ENCODE measurements at regions not wholly inside any gene's neighbourhood (a gene's known extent, or its start where the extent isn't known, plus 50 kb on each side); places are given as distances from the start of the nearest gene placed in this dataset.

DNA sequence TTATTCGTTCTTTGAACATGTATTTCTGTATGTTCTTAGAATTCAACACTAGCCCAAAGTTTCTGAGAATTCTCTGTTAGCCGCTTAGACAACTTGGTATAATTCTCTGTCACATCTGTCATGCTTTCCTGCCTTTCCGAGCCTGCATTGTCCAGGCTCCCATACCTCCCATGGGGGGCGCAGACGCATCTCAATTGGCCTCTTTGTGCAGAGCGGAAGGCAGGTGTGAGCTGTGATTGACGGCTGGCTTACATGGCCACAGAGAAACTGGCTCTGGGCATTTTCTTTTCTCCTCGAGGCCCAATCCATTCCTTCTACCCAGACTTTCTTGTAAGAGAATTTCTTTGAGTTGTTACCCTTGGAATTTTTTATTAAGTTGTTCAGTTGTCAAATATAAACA lies 132.7 kb upstream of the SESN3 start:
- Histone ChIP-seq H3K4me3 (ENCODE audit: low read length) (no peak overlapping the region), H3K27me3 (ENCODE audit: control insufficient read depth, insufficient read depth, low read length) (no peaks in the 10 kb centered on the region), H3K4me1 (ENCODE audit: control insufficient read depth, insufficient read depth, low read length) (no peaks in the 10 kb centered on the region), H3K9ac (ENCODE audit: low read length) (no peak overlapping the region), H3K27ac (ENCODE audit: low read depth, low read length) (no peak overlapping the region), H3K36me3 (ENCODE audit: control insufficient read depth, insufficient read depth, low read length) (no peaks in the 10 kb centered on the region)

DNA sequence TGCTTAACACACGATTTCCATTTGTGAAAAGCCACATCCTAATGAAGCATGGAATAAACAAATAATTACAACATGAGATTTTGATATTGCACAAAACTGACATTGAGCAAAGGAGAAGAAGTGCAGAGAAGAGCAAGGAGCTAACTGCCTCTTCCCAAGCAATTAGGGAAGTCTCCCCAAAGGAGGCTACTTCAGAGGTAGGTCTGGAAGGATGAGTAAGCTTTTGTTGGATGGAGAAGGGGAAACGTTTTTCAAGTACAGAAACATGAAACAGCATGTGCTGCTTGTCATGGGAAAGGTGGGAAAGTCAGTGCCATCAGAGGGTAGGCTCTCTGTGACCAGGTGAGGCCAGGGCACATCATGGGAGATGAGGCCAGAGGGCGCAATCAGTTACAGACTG lies 132.2 kb upstream of the SESN3 start:
- H3K4me3 ChIP-seq (ENCODE audit: low read length) = no peak overlapping the region
- no peak overlapping the region for H3K27ac ChIP-seq (ENCODE audit: low read depth, low read length)
- H3K27me3 ChIP-seq (ENCODE audit: control insufficient read depth, insufficient read depth, low read length) = no peaks in the 10 kb centered on the region
- H3K36me3 ChIP-seq (ENCODE audit: control insufficient read depth, insufficient read depth, low read length) = no peaks in the 10 kb centered on the region
- H3K9ac ChIP-seq (ENCODE audit: low read length) = no peak overlapping the region
- H3K4me1 ChIP-seq (ENCODE audit: control insufficient read depth, insufficient read depth, low read length) = no peaks in the 10 kb centered on the region

DNA sequence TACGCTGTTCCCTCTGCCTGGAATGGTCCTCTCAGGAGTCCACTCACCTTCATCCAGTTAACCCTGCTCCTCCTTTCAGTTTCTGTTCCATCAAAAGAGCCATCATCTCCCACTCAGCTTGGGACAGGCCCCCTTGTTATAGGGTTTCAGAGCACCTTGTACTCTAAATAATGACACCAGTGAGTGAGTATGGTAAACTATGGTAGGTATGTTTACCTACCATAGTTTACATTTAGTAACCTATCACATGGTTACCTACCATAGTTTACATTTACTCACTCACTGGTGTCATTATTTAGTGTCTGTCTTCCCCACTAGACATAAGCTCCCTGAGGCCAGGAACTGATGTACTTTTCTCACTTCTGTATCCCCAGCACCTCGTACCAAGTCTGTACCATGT lies 130.2 kb upstream of the SESN3 start:
- H3K9ac ChIP-seq (ENCODE audit: low read length) = no peak overlapping the region
- H3K4me3 ChIP-seq (ENCODE audit: low read length) = no peak overlapping the region
- H3K4me1 ChIP-seq (ENCODE audit: control insufficient read depth, insufficient read depth, low read length) = no peaks in the 10 kb centered on the region
- H3K36me3 ChIP-seq (ENCODE audit: control insufficient read depth, insufficient read depth, low read length) = no peaks in the 10 kb centered on the region
- no peak overlapping the region for H3K27ac ChIP-seq (ENCODE audit: low read depth, low read length)
- no peaks in the 10 kb centered on the region for H3K27me3 ChIP-seq (ENCODE audit: control insufficient read depth, insufficient read depth, low read length)

DNA sequence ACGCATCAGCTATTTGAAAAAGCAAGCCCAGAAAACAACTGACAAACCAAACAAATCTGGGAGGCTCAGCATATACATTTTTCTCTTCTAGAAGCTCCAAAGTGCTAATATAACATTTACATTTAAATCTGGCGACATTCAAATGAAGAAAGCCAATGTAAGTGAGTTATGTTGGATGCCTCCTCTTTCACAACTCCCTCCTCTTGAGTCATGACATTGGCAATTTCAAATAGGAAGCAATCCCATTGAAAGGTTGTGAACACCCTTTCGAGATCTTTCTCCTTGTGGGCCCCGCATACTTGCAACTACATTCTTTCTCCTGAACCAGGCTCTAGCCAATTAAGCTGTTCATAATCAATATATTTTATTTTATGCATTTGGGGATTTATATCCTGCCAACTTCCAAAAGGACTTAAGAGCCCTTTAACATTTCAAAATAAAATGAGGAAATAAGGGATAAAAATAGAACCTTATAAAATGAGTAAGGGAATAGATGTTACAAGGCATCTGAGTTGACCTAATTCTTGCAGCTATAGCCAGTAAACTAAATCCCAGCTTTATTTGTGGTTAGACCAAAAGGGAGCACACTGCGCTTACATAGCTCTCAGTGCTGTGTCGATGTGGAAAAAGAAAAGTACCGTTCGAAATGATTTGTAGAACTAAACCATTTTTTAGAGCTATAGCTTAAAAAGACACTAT lies 129.5 kb upstream of the SESN3 start:
- Histone ChIP-seq H3K36me3 (ENCODE audit: control insufficient read depth, insufficient read depth, low read length) (no peaks in the 10 kb centered on the region), H3K4me1 (ENCODE audit: control insufficient read depth, insufficient read depth, low read length) (no peaks in the 10 kb centered on the region), H3K27me3 (ENCODE audit: control insufficient read depth, insufficient read depth, low read length) (no peaks in the 10 kb centered on the region), H3K9ac (ENCODE audit: low read length) (no peak overlapping the region), H3K27ac (ENCODE audit: low read depth, low read length) (no peak overlapping the region), H3K4me3 (ENCODE audit: low read length) (no peak overlapping the region)

DNA sequence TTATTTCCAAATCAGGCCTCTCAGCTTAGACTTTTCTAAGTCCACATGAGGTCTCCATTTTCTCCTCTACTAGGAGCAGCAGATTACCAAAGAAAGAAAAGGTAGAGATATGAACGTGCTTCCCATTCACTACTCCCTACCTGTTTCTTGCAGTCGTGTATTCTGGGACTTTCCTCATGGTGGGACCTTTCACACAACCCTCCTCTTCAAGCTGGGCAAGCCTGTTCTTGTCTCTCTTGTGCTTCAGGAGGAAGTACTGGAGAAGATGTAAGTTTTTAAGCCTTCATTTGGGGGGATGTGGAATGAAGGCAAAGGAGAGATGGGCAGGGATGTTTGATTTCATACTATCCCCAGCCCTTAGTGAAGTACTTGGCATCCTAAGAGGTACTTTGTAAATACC lies 128.8 kb upstream of the SESN3 start:
- H3K9ac ChIP-seq (ENCODE audit: low read length) = no peak overlapping the region
- H3K36me3 ChIP-seq (ENCODE audit: control insufficient read depth, insufficient read depth, low read length) = no peaks in the 10 kb centered on the region
- no peaks in the 10 kb centered on the region for H3K27me3 ChIP-seq (ENCODE audit: control insufficient read depth, insufficient read depth, low read length)
- no peaks in the 10 kb centered on the region for H3K4me1 ChIP-seq (ENCODE audit: control insufficient read depth, insufficient read depth, low read length)
- H3K27ac ChIP-seq (ENCODE audit: low read depth, low read length) = no peak overlapping the region
- no peak overlapping the region for H3K4me3 ChIP-seq (ENCODE audit: low read length)

DNA sequence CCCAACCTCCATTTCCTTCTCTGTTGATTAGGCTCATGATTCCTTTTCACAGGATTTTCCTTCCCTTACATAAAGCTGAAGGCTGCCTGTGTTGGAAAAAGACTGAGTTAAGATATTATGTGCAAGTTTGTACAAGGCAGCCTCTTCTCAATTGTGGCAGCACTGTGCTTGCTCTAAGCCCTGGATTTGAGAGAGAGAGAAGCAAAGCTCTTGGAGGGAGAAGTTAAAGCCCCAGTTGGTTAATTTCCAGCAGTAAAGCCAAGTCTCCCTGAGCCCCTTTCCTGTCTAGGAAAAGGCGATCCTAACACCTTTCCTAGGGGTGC lies 128.3 kb upstream of the SESN3 start:
- Histone ChIP-seq H3K27ac (ENCODE audit: low read depth, low read length) (no peak overlapping the region), H3K27me3 (ENCODE audit: control insufficient read depth, insufficient read depth, low read length) (no peaks in the 10 kb centered on the region), H3K4me1 (ENCODE audit: control insufficient read depth, insufficient read depth, low read length) (no peaks in the 10 kb centered on the region), H3K4me3 (ENCODE audit: low read length) (no peak overlapping the region), H3K9ac (ENCODE audit: low read length) (no peak overlapping the region), H3K36me3 (ENCODE audit: control insufficient read depth, insufficient read depth, low read length) (no peaks in the 10 kb centered on the region)

DNA sequence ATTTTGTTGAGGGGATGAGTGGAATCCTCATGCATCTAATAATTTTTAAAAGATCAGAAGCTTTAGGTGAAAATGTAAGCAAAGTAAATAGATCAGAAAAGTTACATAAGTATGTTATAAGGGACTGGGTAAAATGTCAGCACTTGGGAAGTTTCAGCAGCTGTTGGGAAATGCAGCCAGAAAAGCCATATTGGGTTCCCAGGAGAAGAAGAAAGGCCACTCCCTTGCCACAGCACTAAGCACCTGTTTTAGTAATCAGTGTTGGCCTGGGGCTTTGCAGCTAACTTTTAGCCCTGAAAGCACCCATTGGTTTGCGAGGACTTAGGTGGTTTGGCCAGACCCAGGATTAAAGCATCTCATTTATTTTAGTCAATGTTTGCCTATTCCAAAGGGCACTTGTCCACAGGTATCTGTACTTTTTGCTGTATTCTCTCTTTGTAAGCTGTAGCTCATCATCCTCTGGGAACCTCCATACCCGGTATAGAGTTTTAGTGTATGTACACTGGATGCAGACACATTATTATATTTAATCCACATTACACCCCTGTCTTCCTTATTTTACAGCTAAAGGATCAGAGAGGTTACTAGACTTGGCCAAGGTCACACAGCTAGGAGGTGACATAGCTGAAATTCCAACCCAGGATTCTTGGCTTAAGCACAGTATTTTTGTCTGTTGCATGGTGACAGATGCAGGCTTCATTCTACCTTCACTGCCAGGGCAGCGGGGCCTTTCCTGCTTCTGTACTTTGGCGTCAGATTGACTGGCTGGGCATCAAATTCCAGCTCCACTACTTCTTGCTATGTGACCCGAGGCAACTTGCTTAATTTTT lies 127.7 kb upstream of the SESN3 start:
- Histone ChIP-seq H3K4me1 (ENCODE audit: control insufficient read depth, insufficient read depth, low read length) (no peaks in the 10 kb centered on the region), H3K27me3 (ENCODE audit: control insufficient read depth, insufficient read depth, low read length) (no peaks in the 10 kb centered on the region), H3K9ac (ENCODE audit: low read length) (no peak overlapping the region), H3K27ac (ENCODE audit: low read depth, low read length) (no peak overlapping the region), H3K36me3 (ENCODE audit: control insufficient read depth, insufficient read depth, low read length) (no peaks in the 10 kb centered on the region), H3K4me3 (ENCODE audit: low read length) (no peak overlapping the region)

DNA sequence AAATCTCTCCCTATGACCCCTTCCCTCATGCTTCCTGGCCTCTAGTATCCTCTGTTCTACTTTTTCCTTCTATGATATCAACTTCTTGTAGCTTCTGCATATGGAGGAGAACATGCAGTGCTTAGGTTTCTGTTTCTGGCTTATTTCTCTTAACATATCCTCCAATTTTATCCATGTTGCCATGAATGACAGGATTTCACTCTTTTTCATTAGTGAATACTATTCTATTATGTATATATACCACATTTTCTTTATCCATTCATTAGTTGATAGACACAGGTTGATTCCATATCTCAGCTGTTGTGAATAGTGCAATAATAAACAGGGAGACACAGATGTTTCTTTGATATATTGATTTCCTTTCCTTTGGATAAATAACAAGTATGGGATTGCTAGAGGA lies 123.3 kb upstream of the SESN3 start:
- no peak overlapping the region for H3K27ac ChIP-seq (ENCODE audit: low read depth, low read length)
- H3K9ac ChIP-seq (ENCODE audit: low read length) = no peak overlapping the region
- H3K4me3 ChIP-seq (ENCODE audit: low read length) = no peak overlapping the region
- H3K36me3 ChIP-seq (ENCODE audit: control insufficient read depth, insufficient read depth, low read length) = no peaks in the 10 kb centered on the region
- H3K4me1 ChIP-seq (ENCODE audit: control insufficient read depth, insufficient read depth, low read length) = no peaks in the 10 kb centered on the region
- no peaks in the 10 kb centered on the region for H3K27me3 ChIP-seq (ENCODE audit: control insufficient read depth, insufficient read depth, low read length)

DNA sequence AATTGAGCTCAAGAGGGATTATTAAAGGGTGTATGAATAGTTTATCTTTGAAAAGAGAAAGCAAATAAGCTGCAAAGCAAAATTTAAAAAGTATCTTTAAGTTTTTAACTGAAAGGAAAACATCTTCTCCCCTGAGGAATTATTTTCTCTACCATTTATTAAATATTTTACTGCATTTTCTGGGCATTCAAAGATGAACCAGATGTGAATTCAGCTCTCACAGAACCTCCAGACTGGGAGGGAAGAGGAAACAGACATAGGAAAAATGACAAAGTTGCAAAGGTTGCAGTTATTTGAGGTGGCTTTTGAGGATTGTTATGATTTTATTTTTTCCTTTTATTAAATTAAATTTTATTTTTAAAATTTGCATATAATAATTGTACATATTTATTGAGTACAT lies 122.7 kb upstream of the SESN3 start:
- no peak overlapping the region for H3K4me3 ChIP-seq (ENCODE audit: low read length)
- no peaks in the 10 kb centered on the region for H3K36me3 ChIP-seq (ENCODE audit: control insufficient read depth, insufficient read depth, low read length)
- no peaks in the 10 kb centered on the region for H3K27me3 ChIP-seq (ENCODE audit: control insufficient read depth, insufficient read depth, low read length)
- no peak overlapping the region for H3K9ac ChIP-seq (ENCODE audit: low read length)
- no peak overlapping the region for H3K27ac ChIP-seq (ENCODE audit: low read depth, low read length)
- H3K4me1 ChIP-seq (ENCODE audit: control insufficient read depth, insufficient read depth, low read length) = no peaks in the 10 kb centered on the region

DNA sequence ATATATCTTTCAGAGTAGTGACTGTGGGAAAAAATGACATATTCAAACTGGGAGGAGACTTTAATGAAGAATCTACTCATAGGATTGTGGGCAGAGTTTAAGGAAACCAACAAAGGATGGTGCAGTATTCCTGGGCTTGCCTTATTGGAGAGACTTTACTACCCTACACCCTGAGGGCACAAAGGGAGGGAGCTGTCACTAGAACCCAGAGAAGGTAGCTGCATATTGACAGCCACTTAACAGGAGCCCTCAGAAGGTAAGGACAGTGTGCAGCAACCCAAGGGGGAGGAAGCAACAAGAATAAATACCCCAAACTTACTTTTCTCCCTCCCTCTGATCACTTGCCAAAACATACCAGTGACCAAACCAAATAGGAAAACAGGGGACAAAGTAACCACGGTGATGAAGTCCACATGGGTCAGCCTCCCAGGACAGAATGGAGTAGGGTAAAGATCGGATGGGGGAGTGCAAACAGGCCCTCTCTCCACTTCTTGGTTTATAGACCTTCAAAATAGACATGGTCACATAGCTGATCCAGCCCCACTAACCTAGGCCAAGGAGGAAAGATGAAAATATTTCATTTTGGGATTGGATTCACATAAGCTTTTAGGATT lies 121.8 kb upstream of the SESN3 start:
- Histone ChIP-seq H3K36me3 (ENCODE audit: control insufficient read depth, insufficient read depth, low read length) (no peaks in the 10 kb centered on the region), H3K4me3 (ENCODE audit: low read length) (no peak overlapping the region), H3K4me1 (ENCODE audit: control insufficient read depth, insufficient read depth, low read length) (no peaks in the 10 kb centered on the region), H3K27me3 (ENCODE audit: control insufficient read depth, insufficient read depth, low read length) (no peaks in the 10 kb centered on the region), H3K9ac (ENCODE audit: low read length) (no peak overlapping the region), H3K27ac (ENCODE audit: low read depth, low read length) (no peak overlapping the region)

DNA sequence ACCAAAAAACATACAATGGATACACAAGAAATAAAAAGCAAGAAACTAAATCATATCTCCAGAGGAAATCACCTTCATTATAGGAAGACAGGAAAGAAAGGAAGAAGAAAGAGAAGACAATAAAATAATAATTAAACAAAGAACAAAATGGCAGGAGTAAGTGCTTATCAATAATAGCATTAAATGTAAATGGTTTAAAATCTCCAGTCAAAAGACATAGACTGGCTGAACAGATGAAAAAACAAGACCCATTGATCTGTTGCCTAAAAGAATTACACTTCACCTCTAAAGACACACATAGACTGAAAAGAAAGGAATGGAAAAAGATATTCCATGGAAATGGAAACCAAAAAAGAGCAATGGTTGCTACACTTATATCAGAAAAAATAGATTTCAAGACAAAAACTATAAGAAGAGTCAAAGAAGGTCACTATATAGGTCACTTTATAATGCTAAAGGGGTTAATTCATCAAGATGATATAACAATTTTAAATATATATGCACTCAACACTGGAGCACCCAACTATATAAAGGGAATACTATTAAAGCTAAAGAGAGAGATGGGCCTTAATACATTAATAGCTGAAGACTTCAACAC lies 118.4 kb upstream of the SESN3 start:
- Histone ChIP-seq H3K36me3 (ENCODE audit: control insufficient read depth, insufficient read depth, low read length) (no peaks in the 10 kb centered on the region), H3K27me3 (ENCODE audit: control insufficient read depth, insufficient read depth, low read length) (no peaks in the 10 kb centered on the region), H3K4me1 (ENCODE audit: control insufficient read depth, insufficient read depth, low read length) (no peaks in the 10 kb centered on the region), H3K4me3 (ENCODE audit: low read length) (no peak overlapping the region), H3K9ac (ENCODE audit: low read length) (no peak overlapping the region), H3K27ac (ENCODE audit: low read depth, low read length) (no peak overlapping the region)

DNA sequence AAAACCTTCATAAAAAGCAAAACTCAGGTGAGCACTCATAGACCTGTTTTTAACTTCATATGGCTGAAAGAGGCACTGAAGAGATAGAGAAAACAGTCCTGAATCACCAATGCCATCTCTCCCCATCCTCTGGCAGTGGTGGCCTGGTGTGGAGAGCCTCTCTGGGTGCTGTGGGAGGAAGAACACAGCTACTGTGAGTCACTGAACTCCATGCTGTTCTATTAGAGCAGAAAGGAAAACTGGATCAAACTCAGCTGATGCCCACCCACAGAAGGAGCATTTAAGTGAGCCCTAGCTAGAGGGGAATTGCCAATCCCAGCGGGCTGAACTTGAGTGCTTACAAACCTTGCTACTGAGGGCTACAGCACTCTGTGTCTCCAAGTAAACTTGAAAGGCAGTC lies 115.3 kb upstream of the SESN3 start:
- H3K9ac ChIP-seq (ENCODE audit: low read length) = no peak overlapping the region
- no peak overlapping the region for H3K4me3 ChIP-seq (ENCODE audit: low read length)
- no peak overlapping the region for H3K27ac ChIP-seq (ENCODE audit: low read depth, low read length)
- no peaks in the 10 kb centered on the region for H3K4me1 ChIP-seq (ENCODE audit: control insufficient read depth, insufficient read depth, low read length)
- H3K36me3 ChIP-seq (ENCODE audit: control insufficient read depth, insufficient read depth, low read length) = no peaks in the 10 kb centered on the region
- H3K27me3 ChIP-seq (ENCODE audit: control insufficient read depth, insufficient read depth, low read length) = no peaks in the 10 kb centered on the region

All from rectal smooth muscle tissue (tissue), 1 donor.